ENCODE measurements at regions not wholly inside any gene's neighbourhood (a gene's known extent, or its start where the extent isn't known, plus 50 kb on each side); places are given as distances from the start of the nearest gene placed in this dataset.

DNA sequence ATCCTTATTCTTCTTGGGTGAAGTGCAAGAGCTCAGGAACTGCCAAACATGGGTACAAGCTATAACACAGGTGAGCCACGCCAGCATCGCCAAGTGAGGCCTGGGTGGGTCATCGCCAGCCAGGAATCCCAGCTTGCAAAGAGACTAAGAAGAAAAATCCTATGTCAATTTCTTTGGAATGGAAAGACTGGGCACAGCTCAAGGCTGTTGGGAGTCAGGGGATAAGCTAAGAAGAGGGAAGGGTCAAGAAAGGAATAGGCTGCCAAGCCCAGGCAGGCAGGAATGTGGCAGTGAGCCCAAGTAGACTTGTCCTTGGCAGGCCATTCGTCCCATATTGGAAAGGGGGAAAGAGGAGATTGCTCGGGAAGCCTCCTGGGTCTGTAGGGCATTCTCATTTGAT is 191.4 kb upstream of the CDH5 start:
- TF ChIP-seq, protein P1, sequence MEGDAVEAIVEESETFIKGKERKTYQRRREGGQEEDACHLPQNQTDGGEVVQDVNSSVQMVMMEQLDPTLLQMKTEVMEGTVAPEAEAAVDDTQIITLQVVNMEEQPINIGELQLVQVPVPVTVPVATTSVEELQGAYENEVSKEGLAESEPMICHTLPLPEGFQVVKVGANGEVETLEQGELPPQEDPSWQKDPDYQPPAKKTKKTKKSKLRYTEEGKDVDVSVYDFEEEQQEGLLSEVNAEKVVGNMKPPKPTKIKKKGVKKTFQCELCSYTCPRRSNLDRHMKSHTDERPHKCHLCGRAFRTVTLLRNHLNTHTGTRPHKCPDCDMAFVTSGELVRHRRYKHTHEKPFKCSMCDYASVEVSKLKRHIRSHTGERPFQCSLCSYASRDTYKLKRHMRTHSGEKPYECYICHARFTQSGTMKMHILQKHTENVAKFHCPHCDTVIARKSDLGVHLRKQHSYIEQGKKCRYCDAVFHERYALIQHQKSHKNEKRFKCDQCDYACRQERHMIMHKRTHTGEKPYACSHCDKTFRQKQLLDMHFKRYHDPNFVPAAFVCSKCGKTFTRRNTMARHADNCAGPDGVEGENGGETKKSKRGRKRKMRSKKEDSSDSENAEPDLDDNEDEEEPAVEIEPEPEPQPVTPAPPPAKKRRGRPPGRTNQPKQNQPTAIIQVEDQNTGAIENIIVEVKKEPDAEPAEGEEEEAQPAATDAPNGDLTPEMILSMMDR (IDR thresholded peaks at IDR 0.05): no peak
- TF ChIP-seq POLR2A (IDR thresholded peaks at IDR 0.05): no peak

Data from Peyer's patch (tissue), 4 donors.